ENCODE measurements at regions not wholly inside any gene's neighbourhood (a gene's known extent, or its start where the extent isn't known, plus 50 kb on each side); places are given as distances from the start of the nearest gene placed in this dataset.

DNA sequence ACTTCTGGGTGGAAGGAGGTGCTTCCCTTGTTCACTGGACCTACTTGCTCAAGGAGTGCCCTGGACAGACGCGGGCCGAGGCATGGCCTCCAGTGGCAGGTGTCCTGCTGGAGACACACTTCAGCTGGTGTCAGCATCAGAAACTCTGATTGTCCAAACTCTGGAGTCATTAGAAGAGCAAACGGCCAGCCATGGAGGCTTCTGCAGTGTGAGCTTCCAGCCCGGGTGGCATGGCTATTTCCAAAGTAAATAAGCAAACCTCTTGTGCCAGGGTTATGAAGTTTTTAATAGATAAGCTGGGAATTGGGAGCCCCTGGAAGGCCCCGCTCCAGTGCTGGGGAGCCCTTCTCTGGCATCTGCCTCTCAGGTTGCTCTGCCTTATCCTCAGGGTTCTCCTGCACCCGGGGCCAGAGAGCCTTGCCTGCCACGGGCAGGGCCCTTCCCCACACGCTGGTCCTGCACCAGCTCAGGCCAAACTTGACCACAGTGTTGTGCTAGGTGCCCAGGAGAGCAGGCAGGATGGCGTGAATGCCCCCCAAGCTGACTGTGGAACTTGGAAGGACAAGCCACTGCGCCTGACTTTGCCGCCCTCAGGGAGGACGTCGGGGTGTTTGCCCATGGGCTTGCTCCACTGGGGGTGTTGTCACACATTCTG is 285.6 kb downstream of the GADD45G start (continued):
- TF ChIP-seq, protein P1, sequence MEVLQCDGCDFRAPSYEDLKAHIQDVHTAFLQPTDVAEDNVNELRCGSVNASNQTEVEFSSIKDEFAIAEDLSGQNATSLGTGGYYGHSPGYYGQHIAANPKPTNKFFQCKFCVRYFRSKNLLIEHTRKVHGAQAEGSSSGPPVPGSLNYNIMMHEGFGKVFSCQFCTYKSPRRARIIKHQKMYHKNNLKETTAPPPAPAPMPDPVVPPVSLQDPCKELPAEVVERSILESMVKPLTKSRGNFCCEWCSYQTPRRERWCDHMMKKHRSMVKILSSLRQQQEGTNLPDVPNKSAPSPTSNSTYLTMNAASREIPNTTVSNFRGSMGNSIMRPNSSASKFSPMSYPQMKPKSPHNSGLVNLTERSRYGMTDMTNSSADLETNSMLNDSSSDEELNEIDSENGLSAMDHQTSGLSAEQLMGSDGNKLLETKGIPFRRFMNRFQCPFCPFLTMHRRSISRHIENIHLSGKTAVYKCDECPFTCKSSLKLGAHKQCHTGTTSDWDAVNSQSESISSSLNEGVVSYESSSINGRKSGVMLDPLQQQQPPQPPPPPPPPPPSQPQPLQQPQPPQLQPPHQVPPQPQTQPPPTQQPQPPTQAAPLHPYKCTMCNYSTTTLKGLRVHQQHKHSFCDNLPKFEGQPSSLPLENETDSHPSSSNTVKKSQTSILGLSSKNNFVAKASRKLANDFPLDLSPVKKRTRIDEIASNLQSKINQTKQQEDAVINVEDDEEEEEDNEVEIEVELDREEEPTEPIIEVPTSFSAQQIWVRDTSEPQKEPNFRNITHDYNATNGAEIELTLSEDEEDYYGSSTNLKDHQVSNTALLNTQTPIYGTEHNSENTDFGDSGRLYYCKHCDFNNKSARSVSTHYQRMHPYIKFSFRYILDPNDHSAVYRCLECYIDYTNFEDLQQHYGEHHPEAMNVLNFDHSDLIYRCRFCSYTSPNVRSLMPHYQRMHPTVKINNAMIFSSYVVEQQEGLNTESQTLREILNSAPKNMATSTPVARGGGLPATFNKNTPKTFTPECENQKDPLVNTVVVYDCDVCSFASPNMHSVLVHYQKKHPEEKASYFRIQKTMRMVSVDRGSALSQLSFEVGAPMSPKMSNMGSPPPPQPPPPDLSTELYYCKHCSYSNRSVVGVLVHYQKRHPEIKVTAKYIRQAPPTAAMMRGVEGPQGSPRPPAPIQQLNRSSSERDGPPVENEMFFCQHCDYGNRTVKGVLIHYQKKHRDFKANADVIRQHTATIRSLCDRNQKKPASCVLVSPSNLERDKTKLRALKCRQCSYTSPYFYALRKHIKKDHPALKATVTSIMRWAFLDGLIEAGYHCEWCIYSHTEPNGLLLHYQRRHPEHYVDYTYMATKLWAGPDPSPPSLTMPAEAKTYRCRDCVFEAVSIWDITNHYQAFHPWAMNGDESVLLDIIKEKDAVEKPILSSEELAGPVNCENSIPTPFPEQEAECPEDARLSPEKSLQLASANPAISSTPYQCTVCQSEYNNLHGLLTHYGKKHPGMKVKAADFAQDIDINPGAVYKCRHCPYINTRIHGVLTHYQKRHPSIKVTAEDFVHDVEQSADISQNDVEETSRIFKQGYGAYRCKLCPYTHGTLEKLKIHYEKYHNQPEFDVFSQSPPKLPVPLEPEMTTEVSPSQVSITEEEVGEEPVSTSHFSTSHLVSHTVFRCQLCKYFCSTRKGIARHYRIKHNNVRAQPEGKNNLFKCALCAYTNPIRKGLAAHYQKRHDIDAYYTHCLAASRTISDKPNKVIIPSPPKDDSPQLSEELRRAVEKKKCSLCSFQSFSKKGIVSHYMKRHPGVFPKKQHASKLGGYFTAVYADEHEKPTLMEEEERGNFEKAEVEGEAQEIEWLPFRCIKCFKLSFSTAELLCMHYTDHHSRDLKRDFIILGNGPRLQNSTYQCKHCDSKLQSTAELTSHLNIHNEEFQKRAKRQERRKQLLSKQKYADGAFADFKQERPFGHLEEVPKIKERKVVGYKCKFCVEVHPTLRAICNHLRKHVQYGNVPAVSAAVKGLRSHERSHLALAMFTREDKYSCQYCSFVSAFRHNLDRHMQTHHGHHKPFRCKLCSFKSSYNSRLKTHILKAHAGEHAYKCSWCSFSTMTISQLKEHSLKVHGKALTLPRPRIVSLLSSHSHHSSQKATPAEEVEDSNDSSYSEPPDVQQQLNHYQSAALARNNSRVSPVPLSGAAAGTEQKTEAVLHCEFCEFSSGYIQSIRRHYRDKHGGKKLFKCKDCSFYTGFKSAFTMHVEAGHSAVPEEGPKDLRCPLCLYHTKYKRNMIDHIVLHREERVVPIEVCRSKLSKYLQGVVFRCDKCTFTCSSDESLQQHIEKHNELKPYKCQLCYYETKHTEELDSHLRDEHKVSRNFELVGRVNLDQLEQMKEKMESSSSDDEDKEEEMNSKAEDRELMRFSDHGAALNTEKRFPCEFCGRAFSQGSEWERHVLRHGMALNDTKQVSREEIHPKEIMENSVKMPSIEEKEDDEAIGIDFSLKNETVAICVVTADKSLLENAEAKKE (CRISPR knock-in tag; IDR thresholded peaks at IDR 0.05), result no peak
- TF ChIP-seq, protein P2, sequence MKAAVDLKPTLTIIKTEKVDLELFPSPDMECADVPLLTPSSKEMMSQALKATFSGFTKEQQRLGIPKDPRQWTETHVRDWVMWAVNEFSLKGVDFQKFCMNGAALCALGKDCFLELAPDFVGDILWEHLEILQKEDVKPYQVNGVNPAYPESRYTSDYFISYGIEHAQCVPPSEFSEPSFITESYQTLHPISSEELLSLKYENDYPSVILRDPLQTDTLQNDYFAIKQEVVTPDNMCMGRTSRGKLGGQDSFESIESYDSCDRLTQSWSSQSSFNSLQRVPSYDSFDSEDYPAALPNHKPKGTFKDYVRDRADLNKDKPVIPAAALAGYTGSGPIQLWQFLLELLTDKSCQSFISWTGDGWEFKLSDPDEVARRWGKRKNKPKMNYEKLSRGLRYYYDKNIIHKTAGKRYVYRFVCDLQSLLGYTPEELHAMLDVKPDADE (IDR thresholded peaks at IDR 0.05), result no peak
- TF ChIP-seq, protein P3, sequence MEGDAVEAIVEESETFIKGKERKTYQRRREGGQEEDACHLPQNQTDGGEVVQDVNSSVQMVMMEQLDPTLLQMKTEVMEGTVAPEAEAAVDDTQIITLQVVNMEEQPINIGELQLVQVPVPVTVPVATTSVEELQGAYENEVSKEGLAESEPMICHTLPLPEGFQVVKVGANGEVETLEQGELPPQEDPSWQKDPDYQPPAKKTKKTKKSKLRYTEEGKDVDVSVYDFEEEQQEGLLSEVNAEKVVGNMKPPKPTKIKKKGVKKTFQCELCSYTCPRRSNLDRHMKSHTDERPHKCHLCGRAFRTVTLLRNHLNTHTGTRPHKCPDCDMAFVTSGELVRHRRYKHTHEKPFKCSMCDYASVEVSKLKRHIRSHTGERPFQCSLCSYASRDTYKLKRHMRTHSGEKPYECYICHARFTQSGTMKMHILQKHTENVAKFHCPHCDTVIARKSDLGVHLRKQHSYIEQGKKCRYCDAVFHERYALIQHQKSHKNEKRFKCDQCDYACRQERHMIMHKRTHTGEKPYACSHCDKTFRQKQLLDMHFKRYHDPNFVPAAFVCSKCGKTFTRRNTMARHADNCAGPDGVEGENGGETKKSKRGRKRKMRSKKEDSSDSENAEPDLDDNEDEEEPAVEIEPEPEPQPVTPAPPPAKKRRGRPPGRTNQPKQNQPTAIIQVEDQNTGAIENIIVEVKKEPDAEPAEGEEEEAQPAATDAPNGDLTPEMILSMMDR (conservative IDR thresholded peaks at IDR 0.05; ENCODE audit: low read depth in 2 of 2), result no peak
- TF ChIP-seq ZNF331 (CRISPR knock-in tag; IDR thresholded peaks at IDR 0.05; ENCODE audit: low read depth) (no peak), NANOG (IDR thresholded peaks at IDR 0.05; ENCODE audit: borderline replicate concordance) (no peak)

- no peaks in the 10 kb centered on the region for H3K27me3 ChIP-seq (ENCODE audit: insufficient read depth)
- Mint-ChIP-seq H3K4me3 (no peak overlapping the region), H3K36me3 (ENCODE audit: low read depth) (no peaks in the 10 kb centered on the region), H3K27me3 (ENCODE audit: insufficient read depth, low read depth, poor library complexity) (peaks cover 6% of the 10 kb centered on the region), H3K4me1 (peaks cover 8% of the 10 kb centered on the region; the same call in 2 of the 3 replicates), H3K27ac (no peak overlapping the region), H3K9me3 (no peaks in the 10 kb centered on the region; the same call in 2 of the 3 replicates)
- no peaks in the 10 kb centered on the region for H3K36me3 ChIP-seq (ENCODE audit: insufficient read depth)
- no peak overlapping the region for H3K4me3 ChIP-seq
- H3K4me1 ChIP-seq (ENCODE audit: insufficient read depth), result no peaks in the 10 kb centered on the region
- ATAC-seq (no peak), DNase-seq (ENCODE audit: low spot score) (no peak)
- no peak overlapping the region for H3K27ac ChIP-seq (ENCODE audit: low read depth)
- no peaks in the 10 kb centered on the region for H3K79me2 ChIP-seq (replicated peaks; ENCODE audit: insufficient read depth)
- no peaks in the 10 kb centered on the region for H3F3A ChIP-seq (replicated peaks; ENCODE audit: low read depth)
- no peaks in the 10 kb centered on the region for H3K9me2 ChIP-seq (ENCODE audit: insufficient read depth)
- H2AFZ ChIP-seq, result no peak overlapping the region
- no peak overlapping the region for H3K4me2 ChIP-seq
- H4K20me1 ChIP-seq (replicated peaks; ENCODE audit: insufficient read depth), result no peaks in the 10 kb centered on the region
- TF ChIP-seq, protein P2 (IDR thresholded peaks at IDR 0.05), result no peak
- TF ChIP-seq REST (IDR thresholded peaks at IDR 0.05; ENCODE audit: unreplicated experiment) (no peak), POLR2AphosphoS5 (IDR thresholded peaks at IDR 0.05; ENCODE audit: low read depth) (no peak), EZH2phosphoT487 (IDR thresholded peaks at IDR 0.05; ENCODE audit: unreplicated experiment) (no peak), ZNF331 (CRISPR knock-in tag; IDR thresholded peaks at IDR 0.05; ENCODE audit: low read depth) (no peak), CREB1 (CRISPR knock-in tag; IDR thresholded peaks at IDR 0.05; ENCODE audit: low read depth) (no peak), EZH2 (IDR thresholded peaks at IDR 0.05; ENCODE audit: low read depth, unreplicated experiment) (no peak)
Measured at GRCh38 chr9:89891221-89891590, 286.4 kb downstream of the GADD45G start.

All from GM23338 (cell line).